ENCODE measurements at regions not wholly inside any gene's neighbourhood (a gene's known extent, or its start where the extent isn't known, plus 50 kb on each side); places are given as distances from the start of the nearest gene placed in this dataset.

DNA sequence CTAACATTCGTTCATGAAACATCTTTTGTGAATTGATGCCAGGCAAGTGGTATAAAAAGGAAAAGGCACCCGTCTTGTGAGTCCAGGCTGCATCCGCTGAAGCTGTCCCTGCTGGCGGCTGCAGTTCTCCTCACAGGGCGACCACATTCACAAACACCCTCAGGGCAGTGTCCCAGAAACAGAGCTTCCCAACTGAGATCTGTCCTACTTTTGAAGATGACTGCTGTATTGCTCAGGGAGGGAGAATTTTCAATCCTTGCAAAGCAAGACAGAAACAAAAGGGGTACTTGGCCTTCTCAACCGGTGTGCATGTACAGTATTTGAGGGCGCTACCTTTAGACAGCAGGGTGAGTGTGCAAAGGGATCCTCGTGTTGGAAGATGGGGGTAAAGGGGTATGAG, 316.1 kb downstream of the GADD45G start:
- in situ Hi-C loops (cut with HindIII; ENCODE audit: low pct_unique_long_range_greater_than_20kb, low sequenced_read_pairs) = no loop called here
- no peak for DNase-seq (ENCODE audit: low read depth in 1 of 2, low spot score in 1 of 2)
- TF ChIP-seq JUND (IDR thresholded peaks at IDR 0.05; ENCODE audit: low read depth) = no peak

- in situ Hi-C loops (cut with HindIII; ENCODE audit: low pct_unique_long_range_greater_than_20kb, low sequenced_read_pairs) = no loop called here
- no peak for TF ChIP-seq JUND (IDR thresholded peaks at IDR 0.05; ENCODE audit: low read depth)
- DNase-seq (ENCODE audit: low read depth in 1 of 2, low spot score in 1 of 2) = no peak
These were observed 317.3 kb downstream of the GADD45G start for GRCh38 chr9:89922099-89922498.

- in situ Hi-C loops (cut with HindIII; ENCODE audit: low pct_unique_long_range_greater_than_20kb, low sequenced_read_pairs) = no loop called here
- no peak for TF ChIP-seq JUND (IDR thresholded peaks at IDR 0.05; ENCODE audit: low read depth)
- no peak for DNase-seq (ENCODE audit: low read depth in 1 of 2, low spot score in 1 of 2)
These were observed 318.4 kb downstream of the GADD45G start for GRCh38 chr9:89923174-89923573.

DNA sequence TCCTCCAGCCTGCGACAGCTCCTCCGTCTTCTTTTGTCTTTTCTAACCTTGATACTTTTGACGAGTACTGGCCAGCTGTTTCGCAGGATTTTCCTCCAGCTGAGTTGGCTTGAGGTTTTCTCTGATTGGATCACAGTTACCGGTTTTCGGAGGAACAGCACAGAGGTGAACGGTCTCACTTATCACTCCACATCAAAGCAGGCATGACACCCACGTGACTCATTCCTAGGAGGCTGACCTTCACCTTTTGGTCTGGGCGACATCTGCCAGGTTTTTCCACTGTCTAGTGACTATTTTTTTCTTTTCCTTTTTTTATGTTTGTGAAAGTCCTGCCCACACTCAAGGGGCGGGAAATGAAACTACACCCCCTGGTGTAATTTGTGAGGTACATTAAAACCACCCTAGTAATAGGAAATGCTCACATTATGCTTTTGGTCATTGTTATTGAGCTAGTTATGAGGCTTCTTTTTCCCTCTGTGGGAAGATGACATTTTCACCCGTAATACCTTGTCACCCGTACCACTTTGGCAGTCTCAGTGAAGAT, 319.2 kb downstream of the GADD45G start:
- DNase-seq (ENCODE audit: low read depth in 1 of 2, low spot score in 1 of 2) = no peak
- in situ Hi-C loops (cut with HindIII; ENCODE audit: low pct_unique_long_range_greater_than_20kb, low sequenced_read_pairs) = no loop called here

DNA sequence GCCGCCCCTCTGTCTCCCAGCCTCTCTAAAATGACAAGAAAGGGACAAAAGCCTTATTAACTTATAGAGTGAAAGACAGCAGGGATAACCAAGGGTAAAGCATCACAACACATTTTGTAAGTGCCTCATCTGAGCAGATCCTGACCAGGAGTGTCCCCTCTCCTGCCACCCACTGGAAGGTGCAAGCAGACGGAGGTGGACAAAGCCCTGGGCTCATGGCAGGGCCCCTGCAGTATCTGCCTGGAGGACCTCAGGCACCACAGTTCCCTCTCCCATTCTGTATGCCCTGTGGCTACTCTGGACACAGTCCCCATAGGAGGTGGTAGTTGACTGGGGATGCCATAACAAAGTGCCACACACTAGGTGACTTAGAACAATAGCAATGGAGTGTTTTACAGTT, 319.8 kb downstream of the GADD45G start:
- DNase-seq (ENCODE audit: low read depth in 1 of 2, low spot score in 1 of 2) = no peak
- in situ Hi-C loops (cut with HindIII; ENCODE audit: low pct_unique_long_range_greater_than_20kb, low sequenced_read_pairs) = no loop called here
- TF ChIP-seq JUND (IDR thresholded peaks at IDR 0.05; ENCODE audit: low read depth) = no peak

More for the DNA sequence above, 319.2 kb downstream of the GADD45G start:
- no peak for TF ChIP-seq JUND (IDR thresholded peaks at IDR 0.05; ENCODE audit: low read depth)

- TF ChIP-seq JUND (IDR thresholded peaks at IDR 0.05; ENCODE audit: low read depth) = no peak
- in situ Hi-C loops (cut with HindIII; ENCODE audit: low pct_unique_long_range_greater_than_20kb, low sequenced_read_pairs) = no loop called here
- no peak for DNase-seq (ENCODE audit: low read depth in 1 of 2, low spot score in 1 of 2)
These were observed 321.4 kb downstream of the GADD45G start for GRCh38 chr9:89926167-89926566.

- in situ Hi-C loops (cut with HindIII; ENCODE audit: low pct_unique_long_range_greater_than_20kb, low sequenced_read_pairs) = no loop called here
- DNase-seq (ENCODE audit: low read depth in 1 of 2, low spot score in 1 of 2) = peak in 1 of 2 experiments; percentile 30
- TF ChIP-seq JUND (IDR thresholded peaks at IDR 0.05; ENCODE audit: low read depth) = no peak
These were observed 321.9 kb downstream of the GADD45G start for GRCh38 chr9:89926691-89927220.

DNA sequence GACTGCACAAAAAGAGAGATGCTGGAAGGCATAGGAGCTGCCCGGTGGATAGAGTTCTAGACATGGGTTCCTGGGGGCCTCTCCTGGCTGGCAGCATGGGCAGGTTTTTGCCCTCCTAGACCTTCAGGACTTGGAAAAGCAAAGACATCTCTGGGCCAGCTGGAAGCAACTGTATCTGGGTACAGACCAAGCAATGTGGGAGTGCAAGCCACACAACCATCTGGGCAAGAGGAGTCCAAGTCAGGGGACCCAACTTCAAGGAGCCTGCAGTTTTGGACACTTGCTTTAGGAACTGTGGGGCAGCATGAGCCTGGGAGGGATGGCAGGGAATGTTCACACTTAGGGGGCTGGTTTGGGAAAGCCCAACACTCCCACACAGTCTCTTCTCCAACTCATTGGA, 323.3 kb downstream of the GADD45G start:
- in situ Hi-C loops (cut with HindIII; ENCODE audit: low pct_unique_long_range_greater_than_20kb, low sequenced_read_pairs) = no loop called here
- no peak for TF ChIP-seq JUND (IDR thresholded peaks at IDR 0.05; ENCODE audit: low read depth)
- no peak for DNase-seq (ENCODE audit: low read depth in 1 of 2, low spot score in 1 of 2)

GRCh38 chr9:89928521-89929275, 323.9 kb downstream of the GADD45G start:
- TF ChIP-seq JUND (IDR thresholded peaks at IDR 0.05; ENCODE audit: low read depth) = no peak
- no peak for DNase-seq (ENCODE audit: low read depth in 1 of 2, low spot score in 1 of 2)
- in situ Hi-C loops (cut with HindIII; ENCODE audit: low pct_unique_long_range_greater_than_20kb, low sequenced_read_pairs) = no loop called here

DNA sequence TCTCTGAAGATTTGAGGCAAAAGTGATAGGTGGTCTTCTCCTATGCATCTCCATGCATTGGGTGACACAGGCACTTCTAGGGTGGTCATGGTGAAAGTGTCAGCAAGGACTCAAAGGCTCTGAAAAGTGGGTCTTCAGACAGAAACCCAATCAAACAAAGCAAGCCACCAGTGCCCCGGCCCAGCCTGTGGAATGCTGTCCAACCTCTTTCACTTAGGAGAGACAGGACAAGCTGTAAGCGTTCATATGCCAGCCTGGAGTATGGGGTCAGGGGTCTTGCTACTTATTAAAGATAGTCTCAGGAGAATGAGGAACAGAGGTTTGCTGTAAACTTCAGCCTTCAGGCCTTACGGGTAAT, 324.5 kb downstream of the GADD45G start:
- no peak for DNase-seq (ENCODE audit: low read depth in 1 of 2, low spot score in 1 of 2)
- in situ Hi-C loops (cut with HindIII; ENCODE audit: low pct_unique_long_range_greater_than_20kb, low sequenced_read_pairs) = no loop called here
- TF ChIP-seq JUND (IDR thresholded peaks at IDR 0.05; ENCODE audit: low read depth) = no peak

DNA sequence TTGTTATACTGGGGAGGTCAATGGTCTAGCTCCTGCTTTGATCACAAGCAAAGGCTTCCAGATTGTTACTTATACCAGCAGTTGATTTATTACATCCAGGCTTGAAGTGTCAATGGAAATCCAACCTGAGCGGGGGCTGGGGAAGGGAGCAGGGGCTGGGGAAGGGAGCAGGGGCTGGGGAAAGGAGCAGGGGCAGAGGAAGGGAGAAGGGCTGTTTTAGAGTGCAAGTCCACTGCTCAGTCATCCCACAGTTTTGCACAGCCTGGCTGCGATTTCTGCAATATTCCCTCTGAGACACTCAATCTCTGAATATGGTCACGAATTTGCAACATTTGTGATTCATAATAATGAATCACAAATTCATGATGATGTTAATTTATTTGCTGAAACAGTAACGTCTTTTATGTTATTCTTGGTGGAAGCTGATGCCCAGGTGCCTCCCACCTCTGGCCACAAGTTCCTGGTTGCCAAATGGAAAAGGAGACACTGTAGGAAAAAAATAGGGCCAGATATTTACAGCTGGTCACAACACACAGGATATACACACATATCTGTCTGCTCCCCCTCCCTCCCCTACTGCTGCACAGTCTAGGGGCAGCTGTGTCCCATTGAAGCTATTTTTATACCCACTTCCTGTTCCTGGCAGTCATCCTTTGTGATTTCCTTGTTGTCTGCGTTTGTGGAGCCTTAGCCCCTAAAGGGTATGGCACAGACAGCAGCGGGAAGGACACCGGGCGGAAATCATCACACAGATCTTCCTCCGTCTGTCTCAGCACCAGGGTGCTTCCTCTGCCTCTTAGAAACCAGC, 325.1 kb downstream of the GADD45G start:
- DNase-seq (ENCODE audit: low read depth in 1 of 2, low spot score in 1 of 2) = no peak

GRCh38 chr9:89933578-89933977, 328.8 kb downstream of the GADD45G start:
- in situ Hi-C loops (cut with HindIII; ENCODE audit: low pct_unique_long_range_greater_than_20kb, low sequenced_read_pairs) = no loop called here
- no peak for DNase-seq (ENCODE audit: low read depth in 1 of 2, low spot score in 1 of 2)
- no peak for TF ChIP-seq JUND (IDR thresholded peaks at IDR 0.05; ENCODE audit: low read depth)

More for the DNA sequence above, 325.1 kb downstream of the GADD45G start:
- no peak for TF ChIP-seq JUND (IDR thresholded peaks at IDR 0.05; ENCODE audit: low read depth)
- in situ Hi-C loops (cut with HindIII; ENCODE audit: low pct_unique_long_range_greater_than_20kb, low sequenced_read_pairs) = no loop called here

DNA sequence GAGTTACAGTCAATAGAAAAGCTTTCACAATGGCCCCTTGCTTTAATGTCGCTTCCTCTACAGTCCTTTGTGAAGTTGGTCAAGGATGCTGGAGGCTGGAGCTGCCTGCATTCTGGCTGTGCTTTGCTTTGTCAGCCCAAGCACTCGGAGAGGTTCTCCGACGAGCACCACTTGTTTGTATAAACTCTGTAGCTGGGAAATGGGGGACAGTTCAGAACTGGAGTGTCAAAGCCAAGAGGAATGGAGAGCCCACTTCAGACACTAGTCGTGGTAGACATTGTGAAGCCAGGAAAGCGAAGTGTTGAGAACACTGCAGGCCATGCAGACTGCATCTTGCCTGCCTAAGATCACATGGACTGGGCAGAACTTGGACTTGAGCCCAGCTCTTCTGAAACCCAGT, 330.3 kb downstream of the GADD45G start:
- no peak for DNase-seq (ENCODE audit: low read depth in 1 of 2, low spot score in 1 of 2)
- in situ Hi-C loops (cut with HindIII; ENCODE audit: low pct_unique_long_range_greater_than_20kb, low sequenced_read_pairs) = no loop called here
- no peak for TF ChIP-seq JUND (IDR thresholded peaks at IDR 0.05; ENCODE audit: low read depth)
